OCI-M2 (cell line): ENCODE measurements at regions not wholly inside any gene's neighbourhood (a gene's known extent, or its start where the extent isn't known, plus 50 kb on each side); places are given as distances from the start of the nearest gene placed in this dataset.

ENCODE experiments used
- DNase-seq: peaks from one replicate; lab custom pipeline; 2025; ENCODE audit not compliant: unreplicated experiment; lab: John Stamatoyannopoulos, UW

DNA sequence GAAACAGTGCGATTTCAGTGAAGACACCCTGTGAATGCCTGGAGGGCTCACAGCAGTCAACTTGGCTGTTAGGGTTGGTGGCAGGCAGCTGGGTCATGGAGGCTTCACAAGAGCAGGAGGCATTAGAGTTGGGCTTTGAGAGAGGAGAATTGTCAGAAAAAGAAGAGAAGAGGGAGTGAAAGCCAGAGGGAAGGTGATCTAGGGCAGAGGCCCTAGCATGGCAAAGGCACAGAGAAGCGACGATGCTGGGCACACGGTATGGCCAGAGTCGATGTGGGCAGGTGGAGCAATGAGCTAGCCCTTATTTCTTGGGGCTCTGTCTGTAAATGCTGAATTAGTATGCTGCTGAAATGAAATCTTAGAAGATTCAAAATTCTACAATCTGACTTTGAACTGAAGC, 52.6 kb upstream of the OLFM4 start:
- DNase-seq = no peak

DNA sequence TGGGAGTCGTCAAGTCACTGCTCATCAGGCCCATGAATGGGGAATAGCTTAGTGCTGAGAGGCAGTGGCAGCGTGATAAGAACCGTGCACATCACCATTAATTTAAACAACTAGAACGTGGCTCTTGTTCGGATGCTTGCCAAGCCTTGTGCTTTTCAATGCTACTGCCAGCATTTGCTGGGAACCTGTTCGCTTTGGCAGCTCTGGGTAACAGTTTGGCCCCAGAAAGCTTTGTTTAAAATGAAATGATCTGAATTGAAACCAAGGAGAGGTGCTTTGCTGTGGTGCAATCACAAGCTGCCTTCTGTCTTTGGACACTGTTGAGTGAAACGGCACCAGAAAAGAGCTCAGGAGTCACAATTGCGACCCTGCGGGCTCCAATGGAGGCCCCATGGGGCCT, 53.5 kb upstream of the OLFM4 start:
- DNase-seq = no peak

DNA sequence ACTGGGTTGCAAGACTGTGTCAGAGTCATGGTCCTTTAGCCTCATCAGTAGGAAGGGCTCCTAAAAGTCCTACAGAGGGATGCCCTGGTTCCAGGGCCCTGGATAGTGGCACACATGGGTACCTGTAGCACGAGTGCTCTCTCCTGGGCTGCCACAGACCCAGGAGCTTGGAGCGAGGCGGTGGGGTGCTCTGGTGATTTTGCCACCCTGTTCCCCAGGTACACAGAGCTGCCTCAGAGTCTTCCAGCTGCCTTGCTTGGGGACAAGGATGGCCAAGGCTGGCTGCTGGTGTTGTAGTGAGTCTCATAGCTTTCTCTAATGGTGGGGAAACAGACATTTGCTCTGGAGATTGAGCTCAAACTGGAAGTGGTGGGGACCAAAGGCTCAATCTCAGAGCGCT, 53.9 kb upstream of the OLFM4 start:
- DNase-seq = no peak

DNA sequence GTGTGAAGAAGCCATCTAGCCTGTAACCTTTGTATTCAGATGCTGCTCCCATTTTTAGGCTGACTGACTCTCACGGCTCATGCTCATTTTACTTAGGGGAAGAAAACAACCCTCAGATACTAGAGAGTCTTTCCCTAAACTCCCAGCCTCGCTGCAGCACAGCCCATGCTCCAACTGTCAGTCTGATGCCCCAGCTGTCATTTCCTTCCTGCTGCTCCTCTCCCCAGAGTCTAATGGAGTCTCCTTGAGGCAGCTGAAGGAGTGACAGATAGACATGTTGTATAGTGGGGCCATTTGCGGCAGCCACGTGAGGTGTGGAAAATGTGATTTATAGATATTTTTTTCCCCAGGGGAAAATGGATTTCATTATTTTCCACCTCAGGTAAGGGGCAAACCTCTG, 59.2 kb upstream of the OLFM4 start:
- DNase-seq = no peak

DNA sequence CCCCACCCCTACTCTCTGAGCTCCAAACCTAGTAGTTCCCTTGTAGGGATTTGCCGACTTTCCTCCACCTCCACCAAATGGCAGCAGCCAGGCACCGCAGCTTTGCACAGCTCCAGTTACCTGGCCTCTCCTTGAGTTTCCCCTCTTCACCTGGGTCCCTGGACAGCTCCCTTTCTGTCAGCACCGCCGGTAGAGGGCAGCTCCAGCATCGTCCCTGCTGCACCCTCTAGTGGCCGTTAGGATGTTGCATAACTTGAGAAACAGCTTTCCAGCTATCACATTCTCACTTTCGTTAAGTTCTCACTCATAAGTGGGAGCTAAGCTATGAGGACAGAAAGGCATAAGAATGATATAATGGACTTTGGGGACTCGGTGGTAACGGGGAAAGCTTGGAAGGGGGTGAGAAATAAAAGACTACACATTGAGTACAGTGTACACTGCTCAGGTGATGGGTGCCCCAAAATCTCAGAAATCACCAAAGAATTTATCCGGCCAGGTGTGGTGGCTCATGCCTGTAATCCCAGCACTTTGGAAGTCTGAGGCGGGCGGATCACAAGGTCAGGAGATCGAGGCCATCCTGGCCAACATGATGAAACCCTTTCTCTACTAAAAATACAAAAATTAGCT, 60.4 kb upstream of the OLFM4 start:
- DNase-seq = peak; percentile 3

DNA sequence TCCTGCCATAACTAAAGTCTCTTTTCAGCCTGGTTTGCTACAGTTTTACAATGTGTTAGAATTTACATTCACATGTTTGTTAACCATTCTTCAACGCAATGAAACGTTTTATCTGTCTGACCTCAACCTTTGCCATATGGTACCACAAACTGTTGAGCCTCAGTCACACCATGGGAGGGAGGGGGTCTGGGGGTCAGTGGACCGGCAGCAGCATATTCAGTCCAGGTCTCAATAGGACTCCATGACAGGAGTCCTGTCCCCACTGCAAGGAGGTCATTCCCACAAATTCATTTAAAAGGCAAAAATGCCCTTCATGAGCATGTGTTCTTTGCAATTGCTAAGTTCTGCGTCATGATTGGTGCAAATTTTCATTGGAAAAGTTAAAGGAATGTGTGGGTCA, 66.6 kb upstream of the OLFM4 start:
- DNase-seq = no peak

DNA sequence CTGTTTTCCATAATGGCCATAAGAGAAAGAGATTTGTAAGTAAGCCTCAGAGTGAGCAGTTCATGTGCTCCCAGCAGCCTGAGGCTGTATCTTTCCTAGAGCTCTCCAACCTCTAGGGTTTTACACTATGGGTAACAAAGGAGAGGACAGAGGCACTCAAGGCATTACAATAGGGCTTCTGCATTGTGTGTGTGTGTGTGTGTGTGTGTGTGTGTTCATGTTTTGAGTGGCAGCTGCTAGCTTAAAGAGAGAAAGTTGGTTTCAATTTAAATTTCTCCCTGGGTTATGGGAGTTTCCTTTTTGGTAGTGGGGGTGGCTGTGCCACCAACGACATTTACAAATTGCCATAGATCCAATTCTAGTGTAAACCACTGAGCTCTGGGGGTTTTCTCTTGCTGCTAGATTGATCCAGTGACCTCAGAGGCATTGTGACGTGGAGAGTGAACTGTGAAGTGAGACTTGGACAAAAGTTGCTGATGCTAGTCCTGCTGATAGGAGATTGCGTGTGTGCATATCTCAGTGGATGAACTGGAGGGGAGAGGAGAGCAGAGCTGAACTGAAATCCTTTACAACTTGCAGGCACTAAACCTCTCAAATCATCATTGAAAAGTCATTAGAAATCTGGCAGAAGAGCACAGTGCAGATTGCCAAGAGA, 67.2 kb upstream of the OLFM4 start:
- no peak for DNase-seq

DNA sequence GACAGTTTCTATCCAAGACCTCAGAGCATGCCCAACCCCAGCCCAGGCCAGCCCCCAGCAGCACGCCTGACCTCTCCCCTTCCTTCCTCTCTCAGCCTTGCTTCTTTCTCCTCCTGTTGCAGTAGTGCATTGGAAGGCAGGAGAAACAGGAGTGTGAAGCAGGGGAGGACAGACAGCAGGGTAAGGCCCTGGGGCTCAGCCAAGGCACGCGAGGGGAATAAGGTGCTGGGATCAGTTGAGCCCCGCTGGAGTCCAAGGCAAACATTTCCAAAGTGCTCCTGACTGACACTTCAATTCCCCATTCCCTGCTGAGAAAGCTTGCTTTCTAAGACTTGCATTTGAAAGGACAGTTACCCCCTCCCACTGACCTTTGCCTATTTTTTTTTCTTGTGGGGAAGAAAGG, 73.1 kb upstream of the OLFM4 start:
- no peak for DNase-seq

DNA sequence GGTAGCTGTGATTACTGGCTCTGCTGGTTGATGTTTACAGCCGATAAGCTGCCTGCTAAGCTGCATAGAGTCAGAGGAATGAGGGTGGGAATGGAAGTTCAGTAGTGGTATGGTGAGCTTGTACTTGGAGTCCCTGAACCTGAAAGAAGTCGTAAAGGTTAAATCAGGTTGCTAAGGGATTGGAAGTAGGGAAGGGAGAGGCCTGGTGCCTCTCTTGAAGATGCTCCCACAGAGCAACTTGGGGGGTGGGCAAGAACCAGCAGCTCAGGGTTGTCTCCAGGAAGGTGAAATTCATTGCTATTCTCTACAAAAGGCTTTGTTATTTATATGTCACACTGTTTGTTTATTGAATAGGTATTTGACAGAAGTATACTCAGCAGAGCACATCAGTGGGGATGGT, 73.8 kb upstream of the OLFM4 start:
- no peak for DNase-seq

DNA sequence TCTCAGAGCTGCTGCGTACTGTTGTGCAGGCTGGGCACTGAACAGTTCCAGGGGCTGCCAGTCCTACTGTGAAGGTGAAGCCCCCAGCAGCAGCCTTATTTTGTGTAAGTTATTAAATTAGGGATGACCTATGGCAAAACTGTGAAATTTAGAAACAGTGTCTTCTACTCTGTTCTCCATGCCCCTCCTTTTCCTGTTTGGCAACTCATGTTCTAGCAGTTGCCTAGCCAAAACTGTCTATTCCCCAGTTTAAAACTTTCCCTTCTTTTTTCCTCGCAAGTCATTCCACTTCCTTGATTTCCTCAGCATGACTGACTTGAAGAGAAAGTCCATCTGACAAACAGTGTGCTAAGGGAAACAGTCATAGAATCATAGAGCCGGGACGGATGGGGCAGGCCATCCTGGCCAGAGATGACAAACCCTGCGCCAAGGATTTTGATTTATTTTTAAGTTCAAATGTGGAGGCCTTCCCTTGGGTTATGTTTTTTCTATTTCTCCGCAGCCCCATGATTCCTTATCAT, 78.1 kb upstream of the OLFM4 start:
- no peak for DNase-seq

DNA sequence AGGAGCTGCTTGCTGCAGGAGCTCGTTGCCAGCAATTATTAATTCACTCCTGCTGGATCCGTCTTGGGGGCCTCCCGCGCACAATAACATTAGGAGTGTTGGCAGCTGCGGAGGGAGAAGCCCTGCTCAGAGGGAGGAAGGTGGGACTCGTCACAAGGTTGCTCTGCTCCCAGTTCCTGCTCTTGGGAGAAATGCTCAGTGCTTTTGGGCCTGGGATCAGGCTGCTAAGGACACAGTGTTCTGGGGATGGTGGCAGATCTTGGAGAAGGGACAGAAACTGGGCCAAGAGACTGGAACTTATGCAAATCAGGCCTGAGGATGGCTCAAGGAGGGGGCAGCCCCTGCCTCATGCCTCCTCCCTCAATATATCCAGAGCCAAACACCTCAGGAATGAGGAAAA, 78.9 kb upstream of the OLFM4 start:
- no peak for DNase-seq

DNA sequence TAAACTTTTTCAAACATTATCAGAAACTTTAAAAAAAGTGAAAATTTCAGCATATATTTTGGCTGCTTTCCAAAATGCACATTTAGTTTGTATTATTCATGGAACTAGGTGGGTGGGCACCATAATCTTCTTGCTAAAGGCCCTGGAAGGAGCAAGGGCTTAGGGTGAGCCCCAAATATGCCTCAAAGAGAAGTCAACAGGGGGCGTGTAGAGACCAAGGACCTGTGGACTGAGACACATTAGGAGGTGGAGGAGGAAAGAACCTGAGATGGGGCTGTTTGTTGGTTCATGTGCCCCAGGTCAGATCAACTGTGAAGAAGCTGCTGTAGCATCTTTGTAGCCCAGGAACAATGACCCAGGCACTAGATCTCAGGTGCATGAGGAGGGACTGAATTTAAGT, 79.6 kb upstream of the OLFM4 start:
- no peak for DNase-seq

DNA sequence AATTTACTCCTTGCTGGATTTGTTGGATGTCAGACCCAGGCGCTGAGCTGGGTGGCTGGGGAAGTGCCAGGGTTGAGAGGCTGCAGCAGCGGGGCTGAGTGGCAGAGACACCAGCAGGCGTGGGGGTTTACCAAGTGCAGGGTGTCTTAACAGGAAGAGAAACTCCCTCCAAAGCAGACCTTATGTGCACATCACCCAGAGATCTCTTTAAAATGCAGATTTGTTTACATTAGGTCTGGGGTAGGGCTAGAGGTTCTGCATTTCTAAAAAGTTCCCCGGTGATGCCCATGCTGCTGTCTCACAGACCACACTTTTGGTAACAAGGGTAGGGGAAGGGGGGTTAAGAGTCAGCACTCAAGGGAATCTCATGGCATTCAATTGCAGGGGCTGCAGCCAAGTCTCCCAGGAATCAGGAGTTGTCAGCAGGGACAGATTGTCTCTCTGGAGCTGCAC, 80.7 kb upstream of the OLFM4 start:
- no peak for DNase-seq

DNA sequence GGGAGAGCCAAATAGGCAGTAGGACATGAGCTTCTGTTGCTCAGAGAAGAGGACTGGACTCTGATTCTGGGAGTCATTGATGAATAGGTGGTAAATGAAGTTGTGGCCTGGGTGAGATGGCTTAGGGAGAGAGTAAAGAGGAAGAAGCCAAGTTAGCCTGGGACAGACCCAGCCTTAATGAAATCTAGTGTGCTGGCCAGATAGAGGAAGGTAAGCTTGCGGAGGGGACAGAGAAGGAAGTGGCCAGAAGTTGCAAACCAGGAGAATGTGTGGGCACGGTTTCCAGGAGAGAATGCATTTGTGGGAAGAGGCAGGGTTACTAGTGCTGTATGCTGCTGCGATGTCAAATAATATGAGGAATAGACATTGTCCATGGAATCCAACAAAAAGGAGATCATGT, 83.3 kb upstream of the OLFM4 start:
- DNase-seq = no peak

DNA sequence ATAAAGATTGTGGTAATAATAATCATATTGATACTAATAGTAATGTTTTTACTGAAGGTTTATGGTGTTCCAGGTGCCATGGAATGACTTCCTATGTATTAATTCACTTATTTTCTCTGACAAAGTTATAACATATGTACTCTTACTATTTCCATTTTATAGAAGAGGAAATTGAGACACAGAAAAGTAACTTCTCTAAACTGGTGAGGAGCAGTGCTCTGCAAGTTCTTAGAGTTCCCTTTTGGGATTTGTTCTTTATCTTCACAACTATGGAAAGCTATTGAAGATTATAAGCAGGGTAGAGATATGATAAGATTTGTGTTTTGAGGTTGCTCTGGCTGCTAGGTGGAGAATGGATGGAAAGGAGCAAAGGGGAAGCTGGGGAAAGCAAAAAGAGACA, 83.9 kb upstream of the OLFM4 start:
- no peak for DNase-seq

DNA sequence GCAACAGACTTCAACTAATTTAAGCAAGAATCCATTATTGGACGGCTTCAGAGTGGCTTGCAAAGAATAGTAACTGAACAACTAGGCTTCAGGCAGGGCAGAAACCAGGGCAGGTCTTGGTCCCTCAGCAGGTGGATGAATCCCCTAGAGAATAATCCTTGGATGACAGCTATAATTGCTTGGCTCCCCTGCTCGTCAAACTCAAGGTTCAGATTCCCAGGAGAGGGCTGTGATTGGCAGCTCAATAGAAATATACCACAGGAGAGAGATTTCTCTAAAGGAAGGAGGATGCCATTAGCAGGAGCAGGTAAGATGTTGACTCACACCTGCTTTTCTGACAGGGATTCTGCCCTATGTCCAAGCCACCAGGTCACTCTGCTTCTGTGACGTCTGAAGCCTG, 89.6 kb upstream of the PCDH8 start:
- no peak for DNase-seq

DNA sequence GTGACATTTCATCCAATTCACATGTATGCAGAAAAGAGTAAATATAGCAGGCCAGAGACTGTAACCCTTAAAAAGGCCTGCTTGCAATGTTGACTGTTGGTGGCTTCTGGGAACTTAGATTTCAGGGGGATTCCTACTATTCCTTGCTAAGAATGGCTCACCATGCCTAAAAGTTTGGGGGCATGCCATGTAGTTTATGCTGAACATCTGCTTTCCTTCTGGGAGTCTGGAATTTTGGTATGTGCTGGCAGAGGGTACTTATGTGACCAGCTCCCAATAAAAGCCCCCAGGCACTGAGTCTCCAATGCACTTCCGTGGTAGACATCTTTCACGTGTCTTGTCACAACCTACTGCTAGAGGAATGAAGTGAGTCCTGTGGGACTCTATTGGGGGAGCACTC, 88.4 kb upstream of the PCDH8 start:
- no peak for DNase-seq

DNA sequence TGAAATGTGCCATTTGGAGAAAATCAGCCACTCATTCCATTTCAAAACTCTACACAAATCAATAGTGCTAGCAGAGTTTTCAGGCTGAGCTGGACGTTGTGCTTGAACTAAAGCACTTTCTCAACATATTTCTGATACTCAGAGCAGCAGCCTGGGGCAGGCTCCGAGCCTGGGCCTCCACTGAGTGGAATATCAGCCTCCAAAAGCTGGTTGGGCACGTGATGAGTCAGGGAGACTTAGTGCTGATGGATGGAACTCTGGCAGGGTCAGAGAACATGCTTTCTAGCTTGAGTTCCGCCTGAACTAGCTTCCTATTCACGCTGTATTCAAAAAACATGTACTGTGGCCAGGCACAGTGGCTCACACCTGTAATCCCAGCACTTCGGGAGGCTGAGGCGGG, 85.8 kb upstream of the PCDH8 start:
- DNase-seq = no peak

DNA sequence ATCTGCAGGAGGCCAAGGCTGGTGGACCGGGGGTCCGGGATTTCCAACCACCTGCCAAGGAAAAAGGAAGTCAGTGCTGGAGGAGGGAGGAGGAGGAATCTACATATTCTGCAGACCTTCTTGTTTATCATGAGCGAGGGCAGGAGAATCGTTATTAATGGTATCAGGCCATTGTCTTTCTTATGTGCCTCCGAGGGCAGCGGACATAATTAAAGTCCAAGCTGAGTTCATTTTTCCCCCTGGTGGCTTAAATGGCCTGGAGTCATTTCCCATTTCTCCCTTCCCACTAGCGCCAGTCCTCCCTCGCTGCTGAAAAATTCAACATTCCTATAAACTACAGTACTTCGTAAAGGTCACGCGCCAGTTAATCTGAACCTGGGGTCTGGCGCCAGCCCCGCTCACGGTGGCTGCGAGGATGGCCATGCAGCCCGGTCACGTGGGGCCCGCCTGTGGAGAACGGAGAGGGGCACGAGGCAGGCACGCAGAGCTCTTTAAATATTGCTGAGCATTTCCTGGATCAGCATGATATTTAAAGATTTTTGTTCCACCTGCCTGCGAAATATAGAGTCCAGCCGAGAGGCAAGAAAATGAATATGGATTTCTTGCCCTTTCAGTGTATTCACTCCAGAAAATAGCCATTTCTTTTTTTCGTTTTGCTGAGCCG, 85.2 kb upstream of the PCDH8 start:
- no peak for DNase-seq

DNA sequence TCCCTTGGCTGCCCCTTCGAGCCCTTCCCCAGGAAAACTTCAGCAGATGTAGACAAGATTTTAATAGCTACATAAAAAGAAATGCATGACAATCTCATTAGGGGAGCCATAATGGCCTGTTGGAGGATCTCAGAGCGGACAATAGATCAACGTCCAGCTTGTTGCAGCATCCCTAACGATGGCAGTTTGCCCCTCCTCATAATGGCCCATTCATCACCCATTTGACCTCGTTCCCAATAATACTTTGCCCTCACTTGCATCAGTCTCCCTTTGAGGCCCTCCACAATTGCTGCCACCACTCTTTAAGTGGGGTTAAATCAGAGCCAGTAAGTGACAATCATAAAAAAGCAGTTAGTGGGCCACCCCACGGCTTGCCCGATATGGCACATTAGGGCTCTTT, 84.7 kb upstream of the PCDH8 start:
- no peak for DNase-seq

DNA sequence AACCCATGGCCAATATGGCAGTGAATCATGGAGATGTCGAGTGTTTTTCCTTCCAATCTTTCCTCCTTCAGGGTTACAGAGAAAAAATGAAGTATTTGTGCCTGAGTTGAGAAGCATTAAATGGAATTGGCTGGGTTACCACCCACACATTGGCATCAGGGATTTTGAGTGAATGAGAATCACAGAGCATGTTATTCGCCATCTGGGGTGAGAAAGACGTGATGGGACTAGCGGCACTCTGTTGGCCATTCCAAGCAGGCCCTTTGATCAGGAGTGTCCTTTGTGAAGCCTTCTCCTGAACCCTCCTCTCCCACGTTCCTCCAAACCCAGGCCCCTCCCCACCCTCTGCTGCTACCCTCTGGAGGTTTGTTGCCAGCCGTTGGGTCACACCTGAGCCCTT, 84.2 kb upstream of the PCDH8 start:
- DNase-seq = no peak
